ENCODE measurements at regions not wholly inside any gene's neighbourhood (a gene's known extent, or its start where the extent isn't known, plus 50 kb on each side); places are given as distances from the start of the nearest gene placed in this dataset.

DNA sequence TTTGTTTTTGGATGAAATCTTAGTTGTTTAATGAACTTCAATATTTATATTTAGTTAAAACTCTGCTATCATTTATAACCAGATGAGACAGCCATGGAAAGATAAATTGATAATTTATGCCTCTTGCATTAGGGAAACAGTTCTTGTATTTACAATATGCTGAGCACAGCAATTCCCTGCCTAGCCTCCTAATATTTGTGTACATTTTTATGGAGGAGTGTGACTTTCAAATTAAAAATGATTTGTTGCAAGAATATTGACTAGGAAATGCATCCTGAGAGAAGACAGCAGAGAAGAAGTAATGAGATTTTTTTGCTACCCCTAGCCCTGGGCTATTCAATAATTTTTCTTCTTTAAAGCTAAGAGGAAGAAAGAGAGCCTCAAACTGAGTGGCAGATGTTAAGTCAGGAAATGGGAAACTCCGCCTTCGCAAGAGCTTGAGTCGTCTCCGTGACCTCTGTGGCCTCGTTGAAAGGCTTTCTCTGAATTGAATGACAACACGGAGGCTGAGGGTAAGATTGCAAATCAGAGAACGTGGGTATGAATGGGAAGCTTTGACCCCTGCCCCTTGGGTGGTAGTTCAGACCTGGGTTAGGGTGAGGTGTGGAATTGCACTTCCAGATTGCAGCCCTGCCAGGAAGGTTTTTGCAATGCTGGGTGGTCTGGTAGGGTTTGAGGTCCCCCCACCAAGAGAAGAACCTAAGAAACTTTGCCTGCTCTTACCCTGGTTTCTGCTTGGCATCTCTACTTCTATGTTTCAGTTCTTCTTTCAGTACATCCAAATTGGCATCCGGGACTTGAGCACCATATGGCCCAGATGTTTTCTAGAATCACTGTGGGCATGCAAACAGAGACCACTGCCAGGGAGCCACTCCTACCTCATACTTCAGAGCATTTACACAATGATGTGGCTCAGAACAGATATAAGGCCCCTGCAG, 210.3 kb upstream of the RBMS1 start:
- TF ChIP-seq POLR2A (IDR thresholded peaks at IDR 0.05) (no peak), EP300 (IDR thresholded peaks at IDR 0.05) (no peak)
